HCT116 (cell line): ENCODE measurements at regions not wholly inside any gene's neighbourhood (a gene's known extent, or its start where the extent isn't known, plus 50 kb on each side); places are given as distances from the start of the nearest gene placed in this dataset.

Experiments
- ATAC-seq: fragments of 200-7000 bp; cut with Tn5 transposase; 2 replicates; pipeline ENCODE4 v1.9.1; 2020; ENCODE audit warnings: mild to moderate bottlenecking, moderate library complexity
- BruUV-seq: library from RNA; stranded (reverse); fragments of 400-500 nt; replicated peaks from 2 replicates; lab custom pipeline; 2021; lab: Mats Ljungman, UMichigan
- CTCF ChIA-PET: fragments of 300-600 bp; sonication (Branson Sonifier 250); formaldehyde crosslinking; loops from one replicate; lab custom pipeline; 2021; ENCODE audit warnings: antibody characterized with exemption; lab: Charles Lee
- POLR2A ChIA-PET: fragments of 300-600, 350-600 bp; sonication (Branson Sonifier 250); formaldehyde crosslinking; loops from one replicate; lab custom pipeline; 2021; ENCODE audit warnings: antibody characterized with exemption; lab: Charles Lee
- RAD21 ChIA-PET, 2 experiments: fragments of 300-600 bp; sonication (Branson Sonifier 250); formaldehyde crosslinking; loops; one replicate each; lab custom pipeline; 2023; ENCODE audit warnings: low total read pairs in 2 of 2; ENCODE audit not compliant: uncharacterized antibody in 2 of 2, unreplicated experiment in 2 of 2, low non-redundant PET in 1 of 2; lab: Charles Lee
- DNase-seq: peaks from one replicate; pipeline ENCODE4 v3.0.0-alpha.2; 2010; ENCODE audit warnings: low read depth, low spot score
- H2AFZ ChIP-seq: fragments of 200-600 bp; shearing (Covaris generic), sonication (generic); 2 replicates; pipeline ENCODE4 v1.6.1; 2017; ENCODE audit warnings: low read depth, mixed run types, mixed read lengths, antibody characterized with exemption, low read length; ENCODE audit not compliant: poor library complexity, severe bottlenecking
- H3K27ac ChIP-seq: 2 replicates; pipeline ENCODE4 v1.5.1; 2012; ENCODE audit warnings: low read depth, low read length
- H3K27me3 ChIP-seq: fragments of 200-600 bp; sonication (generic); 2 replicates; pipeline ENCODE4 v1.6.1; 2016; ENCODE audit warnings: mixed run types, low read length, mixed read lengths; ENCODE audit not compliant: insufficient read depth
- H3K36me3 ChIP-seq, 2 experiments: fragments of 200-500 bp in 1 of 2; fragments of 200-600 bp in 1 of 2; sonication (Bioruptor generic) in 1 of 2; sonication (generic) in 1 of 2; 2 replicates each; pipeline versions ENCODE4 v1.5.1 to v1.6.1; 2014 to 2016; ENCODE audit warnings: low read length in 2 of 2, inconsistent platforms in 1 of 2, mixed read lengths in 1 of 2, mixed run types in 1 of 2; ENCODE audit not compliant: insufficient read depth in 2 of 2, control insufficient read depth in 1 of 2
- H3K4me1 ChIP-seq, 2 experiments: fragments of 200-600 bp in 1 of 2; sonication (generic) in 1 of 2; 2 replicates each; pipeline versions ENCODE4 v1.5.1 to v1.6.1; 2012 to 2017; ENCODE audit warnings: low read length in 2 of 2, inconsistent platforms in 1 of 2, mild to moderate bottlenecking in 1 of 2, mixed read lengths in 1 of 2, mixed run types in 1 of 2, moderate library complexity in 1 of 2; ENCODE audit not compliant: insufficient read depth in 2 of 2, control insufficient read depth in 1 of 2
- H3K4me2 ChIP-seq: fragments of 200-600 bp; sonication (generic); 2 replicates; pipeline ENCODE4 v1.6.1; 2017; ENCODE audit warnings: mixed run types, low read length, mixed read lengths
- H3K4me3 ChIP-seq, 2 experiments: fragments of 200-600 bp in 1 of 2; sonication (generic) in 1 of 2; replicated peaks in 1 of 2; 2 replicates each; pipeline ENCODE4 v1.5.1; 2011 to 2016; ENCODE audit warnings: low read length in 2 of 2, control low read depth in 1 of 2, low read depth in 1 of 2, mild to moderate bottlenecking in 1 of 2, mixed read lengths in 1 of 2, mixed run types in 1 of 2
- H3K79me2 ChIP-seq: fragments of 200-600 bp; sonication (generic); 2 replicates; pipeline ENCODE4 v1.6.1; 2017; ENCODE audit warnings: mild to moderate bottlenecking, mixed run types, low read length, moderate library complexity, mixed read lengths; ENCODE audit not compliant: insufficient read depth
- H3K9ac ChIP-seq: fragments of 200-600 bp; sonication (generic); 2 replicates; pipeline ENCODE4 v1.6.1; 2016; ENCODE audit warnings: low read length, mixed read lengths
- H3K9me2 ChIP-seq: fragments of 200-600 bp; sonication (generic), shearing (Covaris generic); 2 replicates; pipeline ENCODE4 v1.6.1; 2017; ENCODE audit warnings: mixed run types, mild to moderate bottlenecking, moderate library complexity; ENCODE audit not compliant: insufficient read depth
- H3K9me3 ChIP-seq, 2 experiments: fragments of 200-500 bp in 1 of 2; fragments of 200-600 bp in 1 of 2; sonication (Bioruptor generic) in 1 of 2; sonication (generic) in 1 of 2; 2 replicates each; pipeline ENCODE4 v1.6.1; 2014 to 2017; ENCODE audit warnings: low read length in 2 of 2, mixed read lengths in 2 of 2, inconsistent platforms in 1 of 2, low read depth in 1 of 2, mild to moderate bottlenecking in 1 of 2, mixed run types in 1 of 2, moderate library complexity in 1 of 2; ENCODE audit not compliant: control insufficient read depth in 1 of 2, insufficient read depth in 1 of 2
- H4K20me1 ChIP-seq: fragments of 200-600 bp; sonication (generic), shearing (Covaris generic); 2 replicates; pipeline ENCODE4 v1.6.1; 2017; ENCODE audit warnings: mixed run types, mild to moderate bottlenecking, moderate library complexity; ENCODE audit not compliant: insufficient read depth
- CBX3 ChIP-seq: IDR thresholded peaks from 2 replicates; pipeline ENCODE4 v1.6.1; 2012; ENCODE audit warnings: low read depth
- CEBPB ChIP-seq: IDR thresholded peaks from 2 replicates; pipeline ENCODE4 v1.6.1; 2012; ENCODE audit warnings: low read depth
- EGR1 ChIP-seq: IDR thresholded peaks from 2 replicates; pipeline ENCODE4 v1.6.1; 2012; ENCODE audit warnings: low read depth
- ELF1 ChIP-seq: IDR thresholded peaks from 2 replicates; pipeline ENCODE4 v1.6.1; 2012; ENCODE audit warnings: low read depth, borderline replicate concordance
- EZH2 ChIP-seq: fragments of 200-600 bp; sonication (generic); IDR thresholded peaks from 2 replicates; pipeline ENCODE4 v1.6.1; 2017; ENCODE audit warnings: antibody characterized with exemption, mixed run types
- EZH2phosphoT487 ChIP-seq: fragments of 200-600 bp; IDR thresholded peaks from 2 replicates; pipeline ENCODE4 v1.6.1; 2018; ENCODE audit warnings: antibody characterized with exemption, borderline replicate concordance
- FOSL1 ChIP-seq: IDR thresholded peaks from 2 replicates; pipeline ENCODE4 v1.6.1; 2012; ENCODE audit warnings: low read depth
- POLR2A ChIP-seq: IDR thresholded peaks from 2 replicates; pipeline ENCODE4 v1.7.0; 2011; ENCODE audit warnings: borderline replicate concordance; ENCODE audit not compliant: insufficient read depth, insufficient read length; ENCODE audit errors: extremely low read depth
- POLR2AphosphoS5 ChIP-seq: IDR thresholded peaks from 2 replicates; pipeline ENCODE4 v1.6.1; 2011; ENCODE audit warnings: mild to moderate bottlenecking, low read depth, low read length, moderate library complexity
- RAD21 ChIP-seq: IDR thresholded peaks from 2 replicates; pipeline ENCODE4 v1.6.1; 2012; ENCODE audit warnings: low read depth, mild to moderate bottlenecking
- SP1 ChIP-seq: IDR thresholded peaks from 2 replicates; pipeline ENCODE4 v1.6.1; 2012; ENCODE audit warnings: low read depth
- SRF ChIP-seq: IDR thresholded peaks from 2 replicates; pipeline ENCODE4 v1.6.1; 2012; ENCODE audit warnings: low read depth
- YY1 ChIP-seq: IDR thresholded peaks from 2 replicates; pipeline ENCODE4 v1.6.1; 2011; ENCODE audit warnings: low read length, low read depth, moderate library complexity, mild to moderate bottlenecking; ENCODE audit not compliant: insufficient replicate concordance; ENCODE audit errors: extremely low read depth
- ZFX ChIP-seq: fragments of 450-650 bp; IDR thresholded peaks from 2 replicates; pipeline ENCODE4 v1.6.1; 2017
- ZNF274 ChIP-seq: fragments of 200-500 bp; sonication (Bioruptor generic); IDR thresholded peaks from 2 replicates; pipeline ENCODE4 v1.6.1; 2014; ENCODE audit warnings: mild to moderate bottlenecking, low read depth, low read length, inconsistent platforms
- intact Hi-C: fragments of 100-400 bp; cut with micrococcal nuclease; formaldehyde crosslinking; loops from 2 replicates; pipeline ENCODE4 v1.10.0; 2022
- TF ChIP-seq, protein P1 (sequence below): IDR thresholded peaks from 2 replicates; pipeline ENCODE4 v1.6.1; 2012
- TF ChIP-seq, protein P2 (sequence below), 3 experiments: fragments of 200-600 bp in 1 of 3; sonication (generic) in 1 of 3; IDR thresholded peaks in 2 of 3; conservative IDR thresholded peaks in 1 of 3; 2 replicates each; pipeline ENCODE4 v1.5.1; 2012 to 2017; ENCODE audit warnings: low read depth in 2 of 3, low read length in 2 of 3, antibody characterized with exemption in 1 of 3, borderline replicate concordance in 1 of 3, control low read depth in 1 of 3, mild to moderate bottlenecking in 1 of 3, mixed read lengths in 1 of 3, mixed run types in 1 of 3, moderate library complexity in 1 of 3; ENCODE audit not compliant: insufficient read depth in 1 of 3
- TF ChIP-seq, protein P3 (sequence below): IDR thresholded peaks from 2 replicates; pipeline ENCODE4 v1.6.1; 2012

DNA sequence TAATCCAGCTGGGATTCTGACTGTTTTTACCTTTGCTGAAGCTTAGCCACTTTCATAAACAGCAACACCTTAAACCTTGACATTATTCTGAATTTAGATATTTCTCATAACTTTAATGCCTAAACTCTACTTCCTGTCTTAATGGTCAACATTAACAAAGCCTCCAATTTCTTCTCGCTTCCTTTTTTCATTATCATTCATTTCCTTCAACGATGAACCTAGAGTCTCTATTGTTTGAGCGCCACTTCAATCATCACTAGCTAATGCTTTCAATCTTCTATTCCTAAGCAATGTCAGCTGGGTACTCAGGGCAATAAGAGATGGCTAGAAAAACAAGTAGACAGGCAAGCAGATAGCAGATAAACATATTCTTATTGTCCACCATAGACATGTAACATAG, 96.6 kb upstream of the TMEM196 start (continued):
- TF ChIP-seq, protein P1, sequence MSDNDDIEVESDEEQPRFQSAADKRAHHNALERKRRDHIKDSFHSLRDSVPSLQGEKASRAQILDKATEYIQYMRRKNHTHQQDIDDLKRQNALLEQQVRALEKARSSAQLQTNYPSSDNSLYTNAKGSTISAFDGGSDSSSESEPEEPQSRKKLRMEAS, result no peak
- TF ChIP-seq RAD21 (no peak), EGR1 (no peak), EZH2phosphoT487 (no peak), ELF1 (no peak)
- TF ChIP-seq, all 23 proteins: peak for 0

DNA sequence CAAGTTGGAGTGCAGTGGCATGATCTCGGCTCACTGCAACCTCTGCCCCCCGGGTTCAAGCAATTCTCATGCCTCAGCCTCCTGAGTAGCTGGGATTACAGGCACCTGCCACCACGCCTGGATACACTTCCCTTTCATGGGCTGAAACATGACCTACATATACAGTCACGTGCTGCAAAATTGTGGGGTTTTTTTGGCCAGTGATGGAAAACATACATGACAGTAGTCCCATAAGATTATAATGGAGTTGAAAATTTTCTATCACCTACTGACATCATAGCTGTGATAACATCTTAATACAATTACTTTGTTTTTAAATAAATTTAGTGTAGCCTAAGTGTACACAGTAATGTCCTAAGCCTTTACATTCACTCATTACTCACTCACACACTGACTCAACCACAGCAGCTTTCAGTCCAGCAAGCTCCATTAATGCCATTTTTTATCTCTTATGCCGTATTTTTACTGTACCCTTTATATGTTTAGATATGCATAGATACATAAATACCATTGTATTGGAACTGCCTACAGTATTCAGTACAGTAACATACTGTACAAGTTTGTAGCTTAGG, 79.9 kb upstream of the TMEM196 start:
- ChIA-PET CTCF (no interaction called here), POLR2A (no interaction called here)
- no peaks in the 10 kb centered on the region for H3K9me3 ChIP-seq
- no peak overlapping the region for H3K9ac ChIP-seq
- no peak overlapping the region for H3K27ac ChIP-seq
- no peaks in the 10 kb centered on the region for H3K27me3 ChIP-seq
- H3K4me1 ChIP-seq, result no peaks in the 10 kb centered on the region
- H4K20me1 ChIP-seq, result no peaks in the 10 kb centered on the region
- BruUV-seq, result no TSS peak
- no peaks in the 10 kb centered on the region for H3K36me3 ChIP-seq
- DNase-seq, result no peak
- ATAC-seq, result no peak
- no peak overlapping the region for H3K4me3 ChIP-seq
- H3K79me2 ChIP-seq, result no peaks in the 10 kb centered on the region
- no peak for TF ChIP-seq CBX3
- TF ChIP-seq, protein P2, sequence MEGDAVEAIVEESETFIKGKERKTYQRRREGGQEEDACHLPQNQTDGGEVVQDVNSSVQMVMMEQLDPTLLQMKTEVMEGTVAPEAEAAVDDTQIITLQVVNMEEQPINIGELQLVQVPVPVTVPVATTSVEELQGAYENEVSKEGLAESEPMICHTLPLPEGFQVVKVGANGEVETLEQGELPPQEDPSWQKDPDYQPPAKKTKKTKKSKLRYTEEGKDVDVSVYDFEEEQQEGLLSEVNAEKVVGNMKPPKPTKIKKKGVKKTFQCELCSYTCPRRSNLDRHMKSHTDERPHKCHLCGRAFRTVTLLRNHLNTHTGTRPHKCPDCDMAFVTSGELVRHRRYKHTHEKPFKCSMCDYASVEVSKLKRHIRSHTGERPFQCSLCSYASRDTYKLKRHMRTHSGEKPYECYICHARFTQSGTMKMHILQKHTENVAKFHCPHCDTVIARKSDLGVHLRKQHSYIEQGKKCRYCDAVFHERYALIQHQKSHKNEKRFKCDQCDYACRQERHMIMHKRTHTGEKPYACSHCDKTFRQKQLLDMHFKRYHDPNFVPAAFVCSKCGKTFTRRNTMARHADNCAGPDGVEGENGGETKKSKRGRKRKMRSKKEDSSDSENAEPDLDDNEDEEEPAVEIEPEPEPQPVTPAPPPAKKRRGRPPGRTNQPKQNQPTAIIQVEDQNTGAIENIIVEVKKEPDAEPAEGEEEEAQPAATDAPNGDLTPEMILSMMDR (IDR thresholded peaks at IDR 0.05 in 2 of 3, conservative IDR thresholded peaks at IDR 0.05 in 1 of 3; ENCODE audit: borderline replicate concordance in 1 of 3, insufficient read depth in 1 of 3, low read depth in 2 of 3, low read length in 2 of 3), result no peak
- no peak for TF ChIP-seq EGR1
- no peak for TF ChIP-seq ZNF274
- no peak for TF ChIP-seq RAD21
- no peak for TF ChIP-seq EZH2phosphoT487
- TF ChIP-seq, protein P1, result no peak
- TF ChIP-seq SRF, result no peak
- TF ChIP-seq POLR2A, result no peak
- no peak for TF ChIP-seq CEBPB
- TF ChIP-seq, protein P3, sequence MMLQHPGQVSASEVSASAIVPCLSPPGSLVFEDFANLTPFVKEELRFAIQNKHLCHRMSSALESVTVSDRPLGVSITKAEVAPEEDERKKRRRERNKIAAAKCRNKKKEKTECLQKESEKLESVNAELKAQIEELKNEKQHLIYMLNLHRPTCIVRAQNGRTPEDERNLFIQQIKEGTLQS, result no peak
- TF ChIP-seq ZFX, result no peak
- no peak for TF ChIP-seq SP1
- TF ChIP-seq YY1, result no peak
- TF ChIP-seq ELF1, result no peak
- TF ChIP-seq EZH2, result no peak
- no peak for TF ChIP-seq POLR2AphosphoS5
- TF ChIP-seq FOSL1, result no peak
- TF ChIP-seq, all 23 proteins: peak for 0
- RAD21 ChIA-PET, result no interaction called here
- Histone ChIP-seq H3K9me2 (no peaks in the 10 kb centered on the region), H2AFZ (no peak overlapping the region), H3K4me2 (no peak overlapping the region)
- intact Hi-C loops, result no loop called here
